GM19043 (cell line): ENCODE measurements at regions not wholly inside any gene's neighbourhood (a gene's known extent, or its start where the extent isn't known, plus 50 kb on each side); places are given as distances from the start of the nearest gene placed in this dataset.

Experiments
- ATAC-seq: cut with Tn5 transposase; IDR thresholded peaks from one replicate; pipeline ENCODE4 v1.9.1; 2021; ENCODE audit warnings: low read depth; ENCODE audit not compliant: unreplicated experiment

DNA sequence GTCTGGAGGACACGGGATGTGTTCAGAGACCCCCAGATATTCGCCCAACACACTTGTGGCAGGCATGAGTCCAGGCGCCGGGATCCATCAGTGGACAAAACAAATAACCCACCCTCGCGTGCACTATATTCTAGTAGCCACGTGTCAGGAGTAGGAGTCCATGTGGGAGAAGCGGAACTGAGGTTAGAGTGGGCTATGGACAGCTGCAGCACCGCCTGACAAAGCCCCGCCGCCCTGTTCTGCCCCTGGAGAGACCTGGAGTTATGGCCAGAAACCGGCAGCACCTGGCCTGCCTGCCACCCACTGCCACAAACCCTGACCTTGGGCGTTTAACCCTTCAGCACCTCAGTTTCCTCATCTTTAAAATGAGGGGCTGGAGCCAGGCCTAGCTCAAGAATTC is 181.0 kb upstream of the RNF32 start:
- ATAC-seq: no peak

DNA sequence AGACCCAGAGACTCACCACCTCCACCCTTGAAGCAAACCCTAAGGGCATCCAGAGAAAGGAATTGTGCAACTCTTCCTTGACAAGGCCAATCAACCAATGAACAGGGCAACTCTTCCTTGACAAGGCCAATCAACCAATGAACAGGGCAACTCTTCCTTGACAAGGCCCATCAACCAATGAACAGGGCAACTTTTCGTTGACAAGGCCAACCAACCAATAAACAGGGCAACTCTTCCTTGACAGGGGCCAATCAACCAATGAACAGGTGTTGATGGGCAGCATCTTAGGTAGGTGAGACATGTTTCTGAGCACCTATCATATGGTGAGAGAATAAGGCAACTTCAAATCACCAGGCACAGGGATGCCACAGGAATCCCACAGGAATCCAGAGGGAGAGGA is 181.5 kb upstream of the RNF32 start:
- ATAC-seq: no peak

DNA sequence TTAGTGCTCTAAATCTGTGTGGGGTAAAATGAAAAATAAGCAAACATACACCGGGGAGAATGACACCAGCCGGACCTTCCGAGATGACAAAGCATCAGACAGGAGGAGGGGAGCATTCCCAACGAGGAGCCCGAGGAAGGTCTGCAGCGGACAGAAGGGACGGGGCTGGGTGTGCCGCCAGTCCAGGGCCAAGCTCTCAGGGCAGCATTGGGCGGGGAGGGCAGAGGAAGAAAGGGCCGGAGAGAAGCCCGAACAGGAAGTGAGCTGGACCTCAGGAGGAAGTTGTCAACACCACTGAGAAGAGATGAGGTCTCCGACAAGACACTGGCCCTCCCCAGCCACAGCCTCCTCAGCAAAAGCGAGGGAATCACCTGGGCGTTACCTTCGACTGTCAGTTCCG is 182.6 kb upstream of the RNF32 start:
- no peak for ATAC-seq

DNA sequence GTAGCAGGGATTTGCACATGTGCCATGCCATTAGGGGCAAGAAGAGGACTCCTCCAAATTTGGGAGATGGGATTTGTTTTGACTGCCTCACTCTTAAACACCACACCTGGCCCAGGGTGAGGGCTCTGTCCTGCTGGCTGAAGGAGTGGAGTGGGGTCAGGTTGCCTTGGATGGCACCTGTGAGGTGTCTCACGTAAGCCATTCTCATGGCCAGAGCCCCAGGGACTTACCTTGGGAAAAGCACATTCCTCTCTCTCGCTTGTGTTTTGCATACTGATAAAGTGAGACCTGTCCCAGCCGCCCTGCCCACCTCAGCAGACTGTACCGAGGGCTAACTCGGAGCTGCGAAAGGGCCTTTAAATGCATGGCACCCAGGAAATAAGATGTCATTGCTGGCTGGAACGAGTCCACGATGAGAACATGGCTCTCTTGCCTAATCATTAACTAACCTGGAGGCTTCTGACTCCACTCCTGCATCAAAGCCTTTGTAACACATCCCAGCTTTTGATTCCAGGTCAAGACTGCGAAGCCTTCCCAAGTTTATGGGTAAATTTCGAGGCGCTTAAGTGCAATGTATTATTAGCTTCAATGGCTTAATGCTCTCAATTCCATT is 184.0 kb upstream of the RNF32 start:
- ATAC-seq: no peak

DNA sequence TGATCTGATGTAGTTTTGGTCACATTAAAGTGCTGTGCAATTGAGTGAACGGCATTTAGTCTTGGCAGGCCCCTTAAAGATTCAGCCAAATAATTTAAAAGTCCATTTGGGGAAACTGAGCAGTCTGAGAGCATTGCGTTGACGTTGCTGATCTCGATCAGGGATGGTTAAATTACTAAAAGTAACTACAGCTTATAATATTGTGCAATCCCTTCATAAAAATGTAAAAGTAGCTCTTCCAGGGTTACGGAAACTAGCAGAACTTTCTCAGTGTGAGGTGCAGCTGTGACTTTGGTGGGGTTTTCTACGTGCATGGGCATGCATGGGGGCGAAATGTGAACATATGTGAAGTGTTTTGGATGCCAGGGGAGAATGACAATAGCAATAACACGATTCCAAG is 184.5 kb upstream of the RNF32 start:
- ATAC-seq: no peak

DNA sequence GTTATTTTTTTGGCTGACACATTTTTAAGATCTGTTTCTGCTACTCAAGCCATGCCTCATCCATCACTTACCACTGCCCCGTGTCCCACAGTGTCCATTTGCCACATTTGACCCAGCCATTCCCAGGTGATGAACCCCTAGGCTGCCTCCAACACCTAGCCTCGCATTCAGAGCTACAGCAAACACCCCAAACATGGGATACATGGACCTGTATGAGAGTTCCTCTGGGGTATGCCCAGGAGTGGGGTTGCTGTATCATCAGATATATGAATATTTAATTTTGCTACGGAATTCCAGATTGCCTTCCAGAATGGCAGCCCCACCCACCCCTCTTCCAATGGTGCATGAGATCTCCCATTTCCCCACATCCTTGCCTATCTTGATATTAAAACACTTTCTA is 190.1 kb upstream of the RNF32 start:
- ATAC-seq: no peak

DNA sequence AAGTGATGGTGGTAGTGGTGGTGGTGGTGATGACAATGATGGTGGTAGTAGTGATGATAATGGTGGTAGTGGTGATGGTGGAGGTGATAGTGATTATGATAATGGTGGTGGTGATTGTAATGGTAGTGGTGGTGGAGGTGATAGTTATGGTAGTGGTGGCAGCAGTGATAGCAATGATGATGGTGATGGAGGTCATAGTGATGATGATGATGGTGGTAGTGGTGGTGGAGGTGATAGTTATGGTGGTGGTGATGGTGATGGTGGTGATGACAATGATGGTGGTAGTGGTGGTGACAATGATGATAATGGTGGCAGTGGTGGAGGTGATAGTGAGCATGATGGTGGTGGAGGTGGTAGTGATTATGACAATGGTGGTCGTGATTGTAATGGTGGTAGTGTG is 191.7 kb upstream of the RNF32 start:
- no peak for ATAC-seq

DNA sequence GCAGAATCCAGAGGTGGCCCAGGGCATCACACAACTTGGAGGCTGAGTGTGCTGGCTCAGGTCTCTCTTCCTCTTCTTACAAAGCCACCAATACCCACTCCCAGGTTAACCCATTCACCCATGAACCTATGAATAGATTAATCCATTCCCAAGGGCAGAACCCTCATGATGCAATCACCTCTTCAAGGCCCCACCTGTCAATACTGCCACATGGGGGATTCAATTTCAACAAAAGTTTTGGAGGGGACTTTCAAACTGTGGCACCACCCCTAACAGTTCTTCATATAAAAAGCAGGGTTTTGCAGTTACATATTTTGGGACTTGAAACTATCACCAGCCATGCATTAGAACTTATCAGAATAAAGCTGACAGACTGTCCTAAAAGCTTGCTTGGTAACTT is 193.6 kb upstream of the RNF32 start:
- ATAC-seq: no peak

DNA sequence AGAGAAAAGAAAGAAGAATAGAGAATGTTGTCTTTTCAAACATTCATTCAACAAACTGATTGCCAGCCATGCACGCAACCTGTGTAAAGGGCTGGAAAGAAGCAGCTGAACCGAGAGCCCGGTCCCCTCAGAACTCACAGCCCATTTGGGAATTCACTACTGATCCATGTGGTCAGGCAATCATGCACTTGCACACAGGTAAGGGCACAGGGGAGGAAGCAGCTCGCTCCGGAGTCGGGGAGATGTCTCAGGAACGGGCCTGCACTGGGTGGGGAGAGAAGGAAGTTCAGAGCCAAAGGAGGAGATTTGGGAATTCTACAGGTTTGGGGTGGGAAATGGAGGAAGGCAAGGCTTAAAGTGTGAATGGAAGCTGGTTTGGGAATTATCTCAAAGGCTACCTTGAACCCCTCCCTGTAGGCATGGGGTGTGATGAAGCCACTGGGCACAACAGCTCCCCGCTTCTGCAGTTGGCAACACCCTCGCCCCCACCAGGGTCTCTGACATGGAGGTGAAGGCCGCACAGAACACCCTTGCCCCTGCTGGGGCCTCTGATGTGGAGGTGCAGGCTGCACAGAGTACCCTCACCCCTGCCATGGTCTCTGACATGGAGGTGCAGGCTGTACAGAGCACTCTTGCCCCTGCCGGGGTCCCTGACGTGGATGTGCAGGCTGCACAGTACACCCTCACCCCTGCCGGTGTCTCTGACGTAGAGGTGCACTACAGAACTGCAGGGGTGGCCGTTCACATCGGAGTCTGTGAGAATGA is 194.4 kb upstream of the RNF32 start:
- ATAC-seq: no peak

DNA sequence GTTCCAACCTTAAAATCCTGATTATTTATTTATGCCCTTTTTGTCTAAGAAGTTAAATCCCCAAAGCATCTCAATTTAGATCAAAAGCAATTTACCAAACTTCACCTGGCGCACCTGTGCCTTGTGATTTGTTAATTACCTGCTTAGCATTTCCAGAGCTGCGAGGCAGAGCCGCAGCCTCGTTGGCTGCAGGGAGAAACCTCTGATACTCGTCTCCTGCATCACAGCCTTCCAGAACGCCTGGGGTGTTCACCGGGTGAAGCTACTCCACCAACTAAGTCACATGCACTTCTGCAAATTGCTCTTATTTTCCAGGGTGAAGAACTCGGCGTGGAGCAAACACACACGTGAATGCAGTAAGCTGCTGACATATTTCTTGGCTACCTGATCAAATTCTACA is 198.1 kb upstream of the RNF32 start:
- no peak for ATAC-seq

DNA sequence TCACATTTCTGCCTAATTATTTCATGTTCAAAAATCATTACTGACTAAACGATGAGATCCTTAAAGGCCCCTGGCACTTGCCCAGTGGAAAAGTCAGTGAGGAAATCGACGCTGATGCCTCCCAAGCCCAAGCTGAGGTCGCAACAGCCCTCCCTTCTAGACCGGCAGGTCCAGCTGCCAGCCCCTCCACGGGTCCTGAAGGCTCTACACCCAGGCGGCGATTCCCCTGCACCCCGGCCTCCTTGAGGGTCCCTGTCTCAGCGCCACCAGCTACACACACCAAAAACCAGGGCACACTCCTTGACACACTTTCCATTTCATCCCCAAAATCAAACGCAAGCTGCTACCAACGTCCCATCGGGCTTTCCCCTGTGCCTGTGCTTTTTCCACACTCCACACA is 200.1 kb upstream of the RNF32 start:
- no peak for ATAC-seq

DNA sequence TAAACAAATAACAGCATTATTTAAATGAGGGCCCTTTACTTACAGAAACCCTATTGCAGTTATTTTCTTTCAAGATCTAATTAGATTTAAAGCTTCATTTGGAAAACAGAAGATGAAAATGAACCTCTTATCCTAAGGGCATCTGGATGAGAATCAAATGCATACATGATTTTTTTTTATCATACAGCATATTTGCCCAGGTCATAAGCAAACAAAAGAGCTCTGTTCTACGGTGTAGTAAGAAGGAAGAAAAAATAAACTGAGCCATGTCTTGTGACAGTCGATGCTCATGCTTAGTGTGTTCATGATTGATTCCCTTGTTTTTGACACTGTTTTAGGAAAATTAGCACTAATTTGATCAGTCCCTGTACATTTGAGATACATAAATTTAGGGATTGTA is 202.6 kb upstream of the RNF32 start:
- no peak for ATAC-seq

DNA sequence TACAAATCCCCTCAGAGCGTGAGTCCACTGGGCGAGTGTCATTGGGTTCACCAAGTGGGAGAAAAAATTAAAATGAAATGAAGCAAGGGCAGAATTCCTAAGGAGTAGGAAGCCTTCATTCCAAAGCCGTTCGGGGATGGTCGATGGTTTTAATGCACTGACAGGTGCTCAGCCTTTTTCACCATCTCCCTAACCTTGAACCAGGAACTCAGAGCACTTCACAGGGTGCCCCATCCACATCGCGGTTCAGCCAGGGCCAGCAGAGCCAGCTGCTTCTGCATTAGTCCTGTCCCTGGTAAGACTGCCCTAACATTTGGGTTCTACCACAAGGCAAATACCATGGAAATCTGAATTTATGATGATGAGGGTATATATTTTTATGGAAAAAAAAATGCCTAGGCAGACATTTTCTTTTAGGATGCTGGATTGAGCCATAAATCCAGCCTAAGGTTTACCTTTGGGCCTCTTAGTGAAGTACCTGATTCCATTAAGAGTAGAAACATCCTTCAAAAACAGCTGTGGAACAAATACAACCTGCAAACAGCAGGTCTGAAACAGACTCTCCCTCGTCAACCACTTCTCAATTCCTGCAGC is 203.5 kb upstream of the RNF32 start:
- ATAC-seq: no peak

DNA sequence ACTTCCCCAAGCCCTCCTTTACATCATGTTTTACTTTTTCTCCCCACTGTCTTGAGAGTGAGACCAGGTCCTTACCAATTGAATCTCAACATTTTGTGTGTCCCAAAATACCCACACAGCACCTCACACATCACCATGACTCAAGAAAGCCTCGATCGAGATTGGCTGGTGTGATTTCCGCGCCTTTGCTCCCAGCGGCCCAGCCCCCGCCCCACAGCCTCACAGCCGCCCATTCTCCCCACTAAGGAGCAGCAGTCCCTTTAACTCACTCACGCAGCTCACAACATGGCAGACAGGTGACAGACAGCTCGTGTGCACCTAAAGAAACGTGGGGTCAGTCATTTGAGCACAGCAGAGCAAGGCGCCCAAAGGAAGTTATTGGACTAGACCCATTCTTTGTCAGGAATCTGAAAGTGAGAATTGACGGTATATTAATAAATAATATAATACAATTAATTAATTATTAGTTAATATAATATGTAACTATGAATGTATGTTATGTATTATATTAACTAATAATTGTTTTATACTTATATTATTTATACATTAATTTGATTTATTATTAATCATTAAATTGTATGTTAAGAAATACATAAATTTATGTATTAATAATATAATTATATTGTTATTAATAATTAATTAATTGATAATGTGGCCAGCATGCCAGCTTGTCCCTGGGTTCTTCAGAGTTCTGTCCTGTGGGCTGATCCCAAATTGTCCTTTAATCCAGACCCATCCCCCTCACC is 204.9 kb upstream of the RNF32 start:
- no peak for ATAC-seq

DNA sequence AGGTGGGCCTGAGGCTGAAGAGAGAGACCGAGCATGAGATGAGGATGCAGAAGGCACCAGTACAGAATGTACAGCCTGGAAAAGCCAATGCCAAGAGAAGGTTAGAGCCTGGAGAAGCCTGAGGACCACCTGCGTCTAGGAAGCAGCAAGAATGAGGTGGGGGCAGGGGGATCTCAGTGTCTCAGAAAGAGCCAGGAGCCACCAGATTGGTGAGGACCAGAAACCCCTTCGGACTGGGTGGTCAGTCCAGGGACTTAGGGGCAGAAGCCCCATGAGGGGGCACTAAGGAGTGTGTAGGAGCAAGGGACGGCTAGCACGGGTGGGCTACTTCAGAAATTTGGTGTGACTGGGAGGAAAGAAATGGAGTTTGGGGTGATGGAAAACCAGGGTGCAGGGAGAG is 205.9 kb upstream of the RNF32 start:
- no peak for ATAC-seq

DNA sequence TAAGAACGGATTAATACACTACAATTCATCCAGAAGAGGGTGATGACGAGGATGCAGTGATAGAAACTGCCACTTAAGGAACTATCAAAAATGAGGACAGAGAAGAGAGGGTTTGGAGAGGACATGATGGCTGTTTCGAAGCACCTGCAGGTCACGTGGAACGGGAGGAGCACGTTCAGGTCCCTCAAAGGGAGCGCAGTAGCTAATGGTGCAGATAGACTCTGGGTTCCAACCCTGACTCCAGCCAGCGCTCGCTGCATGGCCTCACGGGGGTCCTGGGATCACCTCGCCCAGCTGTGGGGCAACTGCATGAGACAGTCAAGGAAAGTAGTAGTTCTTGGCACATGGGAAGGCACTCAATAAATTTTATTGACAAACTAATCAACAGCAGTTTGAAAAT is 208.6 kb upstream of the RNF32 start:
- ATAC-seq: no peak

DNA sequence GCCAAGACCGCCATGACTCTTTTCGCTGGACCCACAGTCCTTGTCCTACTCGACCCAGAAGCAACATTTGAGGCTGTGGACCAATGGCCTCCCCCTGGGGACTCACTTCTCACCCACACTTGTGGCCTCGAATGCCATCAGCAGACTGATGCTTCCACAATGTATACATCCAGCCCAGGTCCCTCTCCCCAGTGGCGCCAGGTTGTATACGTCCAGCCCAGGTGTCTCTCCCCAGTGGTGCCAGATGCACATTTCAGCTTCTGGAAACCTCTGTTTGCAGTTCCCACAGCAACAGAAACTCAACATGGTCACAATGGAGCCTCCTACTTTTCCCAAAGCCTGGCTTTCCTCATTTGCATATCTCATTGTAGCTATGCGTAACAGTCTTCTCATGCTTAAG is 210.5 kb upstream of the RNF32 start:
- no peak for ATAC-seq

DNA sequence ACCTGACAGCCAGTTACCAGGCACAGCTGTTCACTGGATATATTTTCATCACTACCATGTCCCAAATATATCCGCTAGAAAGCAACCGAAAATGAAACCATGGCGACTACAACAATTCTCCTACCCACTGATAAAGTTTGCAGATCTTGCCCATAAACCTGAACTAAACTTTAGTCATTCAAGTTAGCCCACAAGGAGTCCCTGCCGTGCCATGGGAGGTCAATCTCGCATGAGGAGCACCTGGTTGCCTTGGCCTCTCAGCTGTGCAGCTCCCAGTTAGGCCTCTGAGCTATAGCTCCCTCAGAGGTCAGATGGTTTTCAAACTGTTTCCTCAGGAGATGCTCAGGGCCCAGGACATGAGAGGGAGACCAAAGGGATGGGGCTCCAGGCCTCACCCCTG is 211.1 kb upstream of the RNF32 start:
- ATAC-seq: no peak

DNA sequence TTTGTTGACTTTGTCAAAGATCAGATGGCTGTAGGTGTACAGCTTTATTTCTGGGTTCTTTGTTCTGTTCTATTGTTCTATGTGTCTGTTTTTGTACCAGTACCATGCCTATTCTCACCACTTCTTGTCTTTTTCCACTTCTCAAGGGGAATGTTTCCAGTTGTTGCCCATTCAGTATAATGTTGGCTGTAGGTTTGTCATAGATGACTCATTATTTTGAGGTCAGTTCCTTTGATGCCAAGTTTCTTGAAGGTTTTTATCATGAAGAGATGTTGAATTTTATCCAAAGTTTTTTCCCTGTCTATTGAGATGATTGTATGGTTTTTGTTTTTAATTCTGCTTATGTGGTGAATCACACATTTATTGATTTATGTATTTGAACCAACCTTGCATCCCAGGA is 216.7 kb upstream of the RNF32 start:
- no peak for ATAC-seq

DNA sequence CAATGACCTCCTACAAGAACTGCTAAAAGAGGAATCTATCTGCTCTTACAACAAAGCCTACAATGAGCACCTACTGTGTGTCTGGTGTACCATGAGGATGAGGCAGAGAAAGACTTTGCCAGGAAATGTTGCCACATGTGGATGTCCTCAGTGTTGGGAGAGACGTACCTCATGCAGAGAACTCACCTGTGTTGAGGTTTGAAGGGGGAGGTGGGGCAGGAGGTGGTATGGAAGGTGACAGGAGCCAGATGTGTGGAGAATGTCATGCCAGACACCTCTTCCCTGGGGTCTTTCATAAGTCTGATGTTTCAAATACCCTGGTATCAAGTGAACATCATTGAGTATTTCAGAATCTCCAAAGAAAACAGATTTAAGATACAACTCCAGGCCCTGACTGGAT is 220.1 kb upstream of the RNF32 start:
- no peak for ATAC-seq

DNA sequence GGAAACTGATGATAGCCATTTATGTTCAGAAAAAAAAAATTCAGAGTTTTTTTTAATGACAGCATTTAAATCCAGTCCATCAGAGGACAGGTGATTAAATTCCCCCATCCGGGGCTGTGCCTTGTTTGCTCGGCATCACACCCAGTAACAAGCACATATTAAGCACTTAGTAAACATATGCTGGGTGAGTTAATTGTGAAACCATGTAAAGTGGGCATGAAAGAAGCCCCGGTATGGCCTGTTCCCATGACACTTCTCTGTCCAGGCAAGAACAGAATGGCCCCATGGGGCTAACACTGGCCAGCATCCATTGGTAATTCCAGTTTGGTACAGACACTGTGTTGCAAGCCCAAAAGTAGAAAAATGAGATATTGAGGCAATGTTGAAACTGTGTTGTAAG is 220.8 kb upstream of the RNF32 start:
- no peak for ATAC-seq

DNA sequence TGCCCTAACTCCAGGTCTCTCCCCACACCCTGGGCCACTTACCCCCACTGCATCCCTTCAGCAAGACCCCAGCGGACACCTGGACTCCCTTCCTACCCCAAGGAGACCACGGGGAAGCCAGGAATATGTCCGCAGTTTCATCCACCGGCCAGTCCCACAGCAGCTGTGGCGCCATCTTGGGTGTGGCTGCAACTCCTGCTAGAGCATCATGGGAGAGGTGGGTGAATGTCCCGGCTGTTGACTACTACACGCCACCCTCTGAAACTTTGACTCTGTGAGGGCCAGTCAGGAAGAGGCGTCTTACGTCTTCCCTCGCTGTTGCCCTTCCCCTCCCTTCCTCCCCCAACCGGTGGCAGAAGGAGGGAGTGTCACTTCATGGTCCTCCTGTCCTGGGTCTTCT is 238.3 kb upstream of the RNF32 start:
- no peak for ATAC-seq
